ENCODE measurements at regions not wholly inside any gene's neighbourhood (a gene's known extent, or its start where the extent isn't known, plus 50 kb on each side); places are given as distances from the start of the nearest gene placed in this dataset.
A peak's percentile ranks its signal among the peaks of the same experiment; 100 is the strongest.

GRCh38 chr6:113529879-113530278, 327.3 kb upstream of the MARCKS start:
- no peak overlapping the region for H3K4me3 ChIP-seq (replicated peaks in 1 of 2; ENCODE audit: low read depth in 2 of 2, low read length in 2 of 2)
- TF ChIP-seq, protein P1, sequence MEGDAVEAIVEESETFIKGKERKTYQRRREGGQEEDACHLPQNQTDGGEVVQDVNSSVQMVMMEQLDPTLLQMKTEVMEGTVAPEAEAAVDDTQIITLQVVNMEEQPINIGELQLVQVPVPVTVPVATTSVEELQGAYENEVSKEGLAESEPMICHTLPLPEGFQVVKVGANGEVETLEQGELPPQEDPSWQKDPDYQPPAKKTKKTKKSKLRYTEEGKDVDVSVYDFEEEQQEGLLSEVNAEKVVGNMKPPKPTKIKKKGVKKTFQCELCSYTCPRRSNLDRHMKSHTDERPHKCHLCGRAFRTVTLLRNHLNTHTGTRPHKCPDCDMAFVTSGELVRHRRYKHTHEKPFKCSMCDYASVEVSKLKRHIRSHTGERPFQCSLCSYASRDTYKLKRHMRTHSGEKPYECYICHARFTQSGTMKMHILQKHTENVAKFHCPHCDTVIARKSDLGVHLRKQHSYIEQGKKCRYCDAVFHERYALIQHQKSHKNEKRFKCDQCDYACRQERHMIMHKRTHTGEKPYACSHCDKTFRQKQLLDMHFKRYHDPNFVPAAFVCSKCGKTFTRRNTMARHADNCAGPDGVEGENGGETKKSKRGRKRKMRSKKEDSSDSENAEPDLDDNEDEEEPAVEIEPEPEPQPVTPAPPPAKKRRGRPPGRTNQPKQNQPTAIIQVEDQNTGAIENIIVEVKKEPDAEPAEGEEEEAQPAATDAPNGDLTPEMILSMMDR (IDR thresholded peaks at IDR 0.05; ENCODE audit: low read depth, low read length), result no peak
- no peak for DNase-seq (ENCODE audit: low read depth in 2 of 2)

- TF ChIP-seq, protein P1 (IDR thresholded peaks at IDR 0.05; ENCODE audit: low read depth, low read length), result no peak
- peak; percentile 28 to 87 for DNase-seq (ENCODE audit: low read depth in 2 of 2)
- no peak overlapping the region for H3K4me3 ChIP-seq (replicated peaks in 1 of 2; ENCODE audit: low read depth in 2 of 2, low read length in 2 of 2)
These were observed 326.4 kb upstream of the MARCKS start for GRCh38 chr6:113530769-113531168.

GRCh38 chr6:113539202-113539601, 317.9 kb upstream of the MARCKS start:
- TF ChIP-seq, protein P1 (IDR thresholded peaks at IDR 0.05; ENCODE audit: low read depth, low read length), result no peak

GRCh38 chr6:113539623-113540022, 317.5 kb upstream of the MARCKS start:
- H3K4me3 ChIP-seq (replicated peaks in 1 of 2; ENCODE audit: low read depth in 2 of 2, low read length in 2 of 2), result no peak overlapping the region
- TF ChIP-seq, protein P1 (IDR thresholded peaks at IDR 0.05; ENCODE audit: low read depth, low read length), result no peak
- DNase-seq (ENCODE audit: low read depth in 2 of 2), result peak in 1 of 2 donors; percentile 22

More at GRCh38 chr6:113539202-113539601, 317.9 kb upstream of the MARCKS start:
- H3K4me3 ChIP-seq (replicated peaks in 1 of 2; ENCODE audit: low read depth in 2 of 2, low read length in 2 of 2), result no peak overlapping the region
- no peak for DNase-seq (ENCODE audit: low read depth in 2 of 2)

- peak in 1 of 2 donors; percentile 64 for DNase-seq (ENCODE audit: low read depth in 2 of 2)
- TF ChIP-seq, protein P1 (IDR thresholded peaks at IDR 0.05; ENCODE audit: low read depth, low read length), result no peak
- no peak overlapping the region for H3K4me3 ChIP-seq (replicated peaks in 1 of 2; ENCODE audit: low read depth in 2 of 2, low read length in 2 of 2)
These were observed 316.7 kb upstream of the MARCKS start for GRCh38 chr6:113540466-113540865.

DNA sequence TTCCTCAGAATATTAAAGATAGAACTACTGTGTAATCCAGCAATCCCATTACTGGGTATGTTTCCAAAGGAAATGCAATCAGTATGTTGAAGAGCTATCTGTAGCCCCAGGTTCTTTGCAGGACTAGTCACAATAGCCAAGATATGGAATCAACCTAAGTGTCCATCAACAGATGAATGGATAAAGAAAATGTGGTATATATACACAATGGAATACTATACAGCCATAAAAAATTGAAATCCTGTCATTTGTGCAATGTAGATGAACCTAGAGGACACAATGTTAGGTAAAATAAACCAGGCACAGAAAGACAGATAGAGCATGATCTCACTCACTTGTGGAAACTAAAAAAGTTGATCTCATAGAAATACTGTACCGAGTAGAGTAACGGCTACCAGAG, 306.0 kb upstream of the MARCKS start:
- no peak overlapping the region for H3K4me3 ChIP-seq (replicated peaks in 1 of 2; ENCODE audit: low read depth in 2 of 2, low read length in 2 of 2)
- DNase-seq (ENCODE audit: low read depth in 2 of 2), result no peak
- TF ChIP-seq, protein P1 (IDR thresholded peaks at IDR 0.05; ENCODE audit: low read depth, low read length), result no peak

- DNase-seq (ENCODE audit: low read depth in 2 of 2), result no peak
- TF ChIP-seq, protein P1 (IDR thresholded peaks at IDR 0.05; ENCODE audit: low read depth, low read length), result no peak
These were observed 300.4 kb upstream of the MARCKS start for GRCh38 chr6:113556775-113557174.

More at GRCh38 chr6:113556775-113557174, 300.4 kb upstream of the MARCKS start:
- no peak overlapping the region for H3K4me3 ChIP-seq (replicated peaks in 1 of 2; ENCODE audit: low read depth in 2 of 2, low read length in 2 of 2)

Data from cardiac fibroblast (primary cell).